Type B pancreatic cell (in vitro differentiated cells): ENCODE measurements at regions not wholly inside any gene's neighbourhood (a gene's known extent, or its start where the extent isn't known, plus 50 kb on each side); places are given as distances from the start of the nearest gene placed in this dataset.

Experiments used
- DNase-seq: peaks from one replicate; pipeline ENCODE4 v3.0.0; 2021; ENCODE audit warnings: mixed read lengths; ENCODE audit not compliant: unreplicated experiment; ENCODE audit errors: extremely low spot score
- H3K27ac Mint-ChIP-seq: 2 replicates; pipeline ENCODE4 v1.8.0; 2021; ENCODE audit warnings: mild to moderate bottlenecking, mixed read lengths
- H3K27me3 Mint-ChIP-seq: 2 replicates; pipeline ENCODE4 v1.8.0; 2021; ENCODE audit warnings: mixed read lengths
- H3K36me3 Mint-ChIP-seq: 2 replicates; pipeline ENCODE4 v1.8.0; 2021; ENCODE audit warnings: mixed read lengths
- H3K4me1 Mint-ChIP-seq: one replicate; pipeline ENCODE4 v1.8.0; 2021; ENCODE audit warnings: mixed read lengths; ENCODE audit not compliant: unreplicated experiment
- H3K4me3 Mint-ChIP-seq: 2 replicates; pipeline ENCODE4 v1.8.0; 2021; ENCODE audit warnings: mild to moderate bottlenecking, mixed read lengths
- H3K9me3 Mint-ChIP-seq: 2 replicates; pipeline ENCODE4 v1.8.0; 2021; ENCODE audit warnings: mixed read lengths
- CTCF ChIP-seq: fragments of 200-600 bp; sonication (generic); conservative IDR thresholded peaks from 2 replicates; pipeline ENCODE4 v1.5.0; 2021; ENCODE audit warnings: antibody characterized with exemption, mild to moderate bottlenecking

- peak; percentile 37 for DNase-seq
- H3K27me3 Mint-ChIP-seq = peaks cover 9% of the 10 kb centered on the region
- no peak overlapping the region for H3K27ac Mint-ChIP-seq
- no peak for TF ChIP-seq CTCF
- no peak overlapping the region for H3K4me3 Mint-ChIP-seq
- peaks cover 10% of the 10 kb centered on the region for H3K4me1 Mint-ChIP-seq
- no peaks in the 10 kb centered on the region for H3K9me3 Mint-ChIP-seq
- H3K36me3 Mint-ChIP-seq = no peaks in the 10 kb centered on the region
Observed at GRCh38 chr19:30881930-30882329, 467.3 kb downstream of the TSHZ3 start.

- peaks cover 12% of the 10 kb centered on the region for H3K27me3 Mint-ChIP-seq
- H3K27ac Mint-ChIP-seq = no peak overlapping the region
- no peaks in the 10 kb centered on the region for H3K9me3 Mint-ChIP-seq
- H3K4me3 Mint-ChIP-seq = no peak overlapping the region
- DNase-seq = no peak
- no peaks in the 10 kb centered on the region for H3K36me3 Mint-ChIP-seq
- no peak for TF ChIP-seq CTCF
- peaks cover 10% of the 10 kb centered on the region for H3K4me1 Mint-ChIP-seq
Observed at GRCh38 chr19:30881281-30881680, 468.0 kb downstream of the TSHZ3 start.

- no peak for TF ChIP-seq CTCF
- peaks cover 10% of the 10 kb centered on the region for H3K4me1 Mint-ChIP-seq
- H3K9me3 Mint-ChIP-seq = no peaks in the 10 kb centered on the region
- no peaks in the 10 kb centered on the region for H3K36me3 Mint-ChIP-seq
- H3K4me3 Mint-ChIP-seq = no peak overlapping the region
- no peak overlapping the region for H3K27ac Mint-ChIP-seq
- DNase-seq = no peak
- H3K27me3 Mint-ChIP-seq = peaks cover 12% of the 10 kb centered on the region
Observed at GRCh38 chr19:30880551-30880950, 468.7 kb downstream of the TSHZ3 start.

- Mint-ChIP-seq H3K27ac (no peak overlapping the region), H3K36me3 (no peaks in the 10 kb centered on the region), H3K4me1 (peaks cover 10% of the 10 kb centered on the region), H3K9me3 (no peaks in the 10 kb centered on the region), H3K27me3 (peaks cover 12% of the 10 kb centered on the region), H3K4me3 (no peak overlapping the region)
- no peak for DNase-seq
- no peak for TF ChIP-seq CTCF
Observed at GRCh38 chr19:30880151-30880550, 469.1 kb downstream of the TSHZ3 start.

GRCh38 chr19:30879736-30880135, 469.5 kb downstream of the TSHZ3 start:
- Mint-ChIP-seq H3K27ac (peak overlapping the region; percentile 29), H3K4me1 (peaks cover 10% of the 10 kb centered on the region), H3K9me3 (no peaks in the 10 kb centered on the region), H3K36me3 (no peaks in the 10 kb centered on the region), H3K27me3 (peaks cover 12% of the 10 kb centered on the region), H3K4me3 (no peak overlapping the region)
- no peak for TF ChIP-seq CTCF
- no peak for DNase-seq

GRCh38 chr19:30879225-30879624, 470.0 kb downstream of the TSHZ3 start:
- Mint-ChIP-seq H3K27me3 (peaks cover 12% of the 10 kb centered on the region), H3K36me3 (no peaks in the 10 kb centered on the region), H3K27ac (peak overlapping the region; percentile 29), H3K4me1 (peaks cover 10% of the 10 kb centered on the region), H3K9me3 (no peaks in the 10 kb centered on the region), H3K4me3 (no peak overlapping the region)
- DNase-seq = no peak
- no peak for TF ChIP-seq CTCF
